ENCODE measurements at regions not wholly inside any gene's neighbourhood (a gene's known extent, or its start where the extent isn't known, plus 50 kb on each side); places are given as distances from the start of the nearest gene placed in this dataset.

DNA sequence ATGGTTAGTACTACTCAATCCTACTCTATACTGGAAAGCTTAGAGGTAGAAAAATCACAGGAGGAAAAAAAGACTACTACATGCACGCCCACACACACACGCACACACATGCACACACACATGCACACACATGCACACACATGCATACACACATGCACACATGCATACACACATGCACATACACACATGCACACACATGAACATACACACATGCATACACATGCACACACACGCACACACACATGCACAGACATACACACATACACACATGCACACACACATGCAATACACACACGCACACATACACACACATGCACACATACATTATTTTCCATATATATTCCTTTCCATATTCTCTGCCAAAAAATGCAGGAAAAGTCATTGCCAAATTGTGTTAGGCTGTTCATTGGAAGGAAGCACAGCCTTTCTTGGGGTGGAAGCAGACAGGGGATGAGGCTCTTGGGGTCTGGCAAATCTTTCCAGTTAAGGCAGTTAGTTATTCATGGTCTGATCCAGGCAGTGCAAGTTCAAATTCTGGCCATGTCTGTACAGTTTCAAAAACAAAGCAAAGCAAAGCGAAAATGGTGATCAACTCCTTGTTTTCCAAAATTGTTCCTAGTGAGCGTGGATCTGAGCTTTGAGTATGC lies 187.9 kb upstream of the EGFLAM start:
- Histone ChIP-seq H3K27me3 (no peaks in the 10 kb centered on the region), H3K4me1 (peaks cover 0 to 14% (median 12%) of the 10 kb centered on the region in 4 donors), H3K4me3 (no peak overlapping the region), H3K27ac (replicated peaks in 1 of 4) (no peak overlapping the region), H3K9me3 (peaks cover 0 to 12% (median 0%) of the 10 kb centered on the region in 4 donors), H3K36me3 (no peaks in the 10 kb centered on the region)
- intact Hi-C loops (cut with DNase I), result no loop called here
- WGBS, result 91% methylated on average over 6 of the region's 6 CpGs
- no peak for DNase-seq (ENCODE audit: extremely low spot score)
- TF ChIP-seq, protein P1, sequence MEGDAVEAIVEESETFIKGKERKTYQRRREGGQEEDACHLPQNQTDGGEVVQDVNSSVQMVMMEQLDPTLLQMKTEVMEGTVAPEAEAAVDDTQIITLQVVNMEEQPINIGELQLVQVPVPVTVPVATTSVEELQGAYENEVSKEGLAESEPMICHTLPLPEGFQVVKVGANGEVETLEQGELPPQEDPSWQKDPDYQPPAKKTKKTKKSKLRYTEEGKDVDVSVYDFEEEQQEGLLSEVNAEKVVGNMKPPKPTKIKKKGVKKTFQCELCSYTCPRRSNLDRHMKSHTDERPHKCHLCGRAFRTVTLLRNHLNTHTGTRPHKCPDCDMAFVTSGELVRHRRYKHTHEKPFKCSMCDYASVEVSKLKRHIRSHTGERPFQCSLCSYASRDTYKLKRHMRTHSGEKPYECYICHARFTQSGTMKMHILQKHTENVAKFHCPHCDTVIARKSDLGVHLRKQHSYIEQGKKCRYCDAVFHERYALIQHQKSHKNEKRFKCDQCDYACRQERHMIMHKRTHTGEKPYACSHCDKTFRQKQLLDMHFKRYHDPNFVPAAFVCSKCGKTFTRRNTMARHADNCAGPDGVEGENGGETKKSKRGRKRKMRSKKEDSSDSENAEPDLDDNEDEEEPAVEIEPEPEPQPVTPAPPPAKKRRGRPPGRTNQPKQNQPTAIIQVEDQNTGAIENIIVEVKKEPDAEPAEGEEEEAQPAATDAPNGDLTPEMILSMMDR (IDR thresholded peaks at IDR 0.05), result no peak
- TF ChIP-seq POLR2A (IDR thresholded peaks at IDR 0.05; ENCODE audit: low read depth) (no peak), EP300 (IDR thresholded peaks at IDR 0.05) (no peak), POLR2AphosphoS5 (IDR thresholded peaks at IDR 0.05) (no peak)

DNA sequence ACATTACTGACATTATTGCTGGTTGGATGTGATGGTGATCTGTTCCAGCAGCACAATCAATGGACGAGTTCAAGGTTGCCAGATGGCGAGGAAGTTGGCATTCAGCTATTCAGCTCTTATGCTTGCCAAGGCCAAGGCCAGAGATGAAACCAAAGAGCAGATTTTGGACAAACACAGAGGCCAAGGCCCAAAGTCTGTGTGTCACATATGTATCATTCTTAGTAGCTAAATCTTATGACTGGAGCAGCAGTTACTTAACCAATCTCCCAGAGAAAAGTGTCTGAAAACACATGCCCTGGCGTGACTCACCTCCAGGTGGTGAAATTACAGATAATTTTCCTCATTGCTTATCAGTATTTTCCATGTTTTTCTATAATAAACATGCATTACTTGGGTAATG lies 189.0 kb upstream of the EGFLAM start:
- Histone ChIP-seq H3K4me3 (no peak overlapping the region), H3K36me3 (no peaks in the 10 kb centered on the region), H3K27me3 (no peaks in the 10 kb centered on the region), H3K9me3 (peaks cover 0 to 14% (median 0%) of the 10 kb centered on the region in 4 donors), H3K27ac (replicated peaks in 1 of 4) (no peak overlapping the region), H3K4me1 (peaks cover 0 to 14% (median 12%) of the 10 kb centered on the region in 4 donors)
- whole genome bisulfite sequencing, result 76% methylated on average over 3 of the region's 3 CpGs
- TF ChIP-seq, protein P1 (IDR thresholded peaks at IDR 0.05), result no peak
- no peak for TF ChIP-seq POLR2AphosphoS5 (IDR thresholded peaks at IDR 0.05)
- TF ChIP-seq EP300 (IDR thresholded peaks at IDR 0.05), result no peak
- TF ChIP-seq POLR2A (IDR thresholded peaks at IDR 0.05; ENCODE audit: low read depth), result no peak
- intact Hi-C loops (cut with DNase I), result no loop called here
- no peak for DNase-seq (ENCODE audit: extremely low spot score)

DNA sequence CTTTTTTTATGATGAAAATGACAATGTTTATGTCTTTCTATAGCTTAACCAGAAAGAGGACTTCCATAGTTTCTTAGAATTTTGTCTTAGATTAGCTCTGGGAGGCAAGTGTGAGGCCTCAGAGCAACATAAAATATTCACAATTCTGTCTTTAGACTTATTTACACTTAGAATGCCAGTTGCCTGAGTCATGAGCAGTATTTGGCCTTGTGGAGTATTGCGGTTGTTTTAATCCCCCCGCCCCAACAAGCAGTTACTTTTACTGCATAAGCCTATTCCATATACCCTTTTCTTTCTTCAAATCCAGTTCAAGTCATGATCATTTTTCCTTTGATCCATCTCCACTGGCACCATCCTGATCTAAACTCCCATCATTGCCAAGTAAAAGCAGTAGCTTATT lies 198.0 kb upstream of the EGFLAM start:
- Histone ChIP-seq H3K4me3 (no peak overlapping the region), H3K27ac (replicated peaks in 1 of 4) (peak overlapping the region in 1 of 4 donors; percentile 12), H3K9me3 (peaks cover 0 to under 1% (median 0%) of the 10 kb centered on the region in 4 donors), H3K27me3 (no peaks in the 10 kb centered on the region), H3K36me3 (no peaks in the 10 kb centered on the region), H3K4me1 (peaks cover 0 to 19% (median 9%) of the 10 kb centered on the region in 4 donors)
- WGBS, result 49% methylated on average over 2 of the region's 2 CpGs
- DNase-seq (ENCODE audit: extremely low spot score), result no peak
- intact Hi-C loops (cut with DNase I), result no loop called here
- no peak for TF ChIP-seq EP300 (IDR thresholded peaks at IDR 0.05)
- TF ChIP-seq, protein P1 (IDR thresholded peaks at IDR 0.05), result no peak

DNA sequence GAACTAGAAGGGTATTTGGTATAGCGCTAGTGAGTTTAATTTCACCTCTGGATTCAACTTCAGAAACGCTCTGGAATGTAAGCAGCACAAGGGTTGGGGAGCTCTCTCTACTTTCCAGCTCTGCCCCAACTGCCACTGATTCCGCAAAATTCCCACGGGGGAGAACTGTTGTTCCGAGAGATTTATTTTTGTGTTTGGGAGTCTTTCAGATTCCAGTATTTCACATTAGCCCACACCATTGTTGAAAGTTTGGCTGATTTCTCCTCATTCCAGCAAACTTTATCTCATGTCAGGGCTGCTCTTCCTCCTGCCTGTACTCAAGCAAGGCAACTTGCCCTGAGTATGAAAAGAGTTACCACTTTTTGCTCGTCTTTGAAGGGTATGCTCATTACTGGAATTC lies 198.5 kb upstream of the EGFLAM start:
- TF ChIP-seq POLR2A (IDR thresholded peaks at IDR 0.05; ENCODE audit: low read depth), result no peak
- TF ChIP-seq, protein P1 (IDR thresholded peaks at IDR 0.05), result no peak
- TF ChIP-seq POLR2AphosphoS5 (IDR thresholded peaks at IDR 0.05), result no peak
- peak overlapping the region in 1 of 4 donors; percentile 12 for H3K27ac ChIP-seq (replicated peaks in 1 of 4)

More for the DNA sequence above, 198.5 kb upstream of the EGFLAM start:
- Histone ChIP-seq H3K4me1 (peaks cover 0 to 19% (median 9%) of the 10 kb centered on the region in 4 donors), H3K36me3 (no peaks in the 10 kb centered on the region), H3K4me3 (no peak overlapping the region), H3K27me3 (no peaks in the 10 kb centered on the region), H3K9me3 (no peaks in the 10 kb centered on the region)
- DNase-seq (ENCODE audit: extremely low spot score), result no peak
- WGBS, result 83% methylated on average over 6 of the region's 6 CpGs
- intact Hi-C loops (cut with DNase I), result no loop called here
